CD4-positive, alpha-beta T cell treated with Interleukin-10 for 1 hour (primary cell): ENCODE measurements at regions not wholly inside any gene's neighbourhood (a gene's known extent, or its start where the extent isn't known, plus 50 kb on each side); places are given as distances from the start of the nearest gene placed in this dataset.
"Not testable (repeated sequence)": the region's sequence is repeated elsewhere in the genome, so short reads cannot be mapped to it uniquely, and the experiment has no call there.

Experiments used
- DNase-seq: peaks from one replicate; pipeline ENCODE4 v3.0.0-alpha.2; 2020

- DNase-seq = no peak
Observed at GRCh38 chr15:26069231-26069641, 206.1 kb upstream of the ATP10A start.

- no peak for DNase-seq
Observed at GRCh38 chr15:26066896-26067295, 203.8 kb upstream of the ATP10A start.

GRCh38 chr15:26065723-26066122 is 202.6 kb upstream of the ATP10A start:
- DNase-seq = no peak

GRCh38 chr15:26061248-26061647 is 198.1 kb upstream of the ATP10A start:
- no peak for DNase-seq

GRCh38 chr15:26056766-26057165 is 193.6 kb upstream of the ATP10A start:
- not testable (repeated sequence) for DNase-seq

GRCh38 chr15:26051761-26052675 is 188.9 kb upstream of the ATP10A start:
- no peak for DNase-seq

GRCh38 chr15:26050984-26051383 is 187.9 kb upstream of the ATP10A start:
- DNase-seq = no peak

- no peak for DNase-seq
Observed at GRCh38 chr15:26049900-26050657, 187.0 kb upstream of the ATP10A start.

GRCh38 chr15:26048669-26049068 is 185.5 kb upstream of the ATP10A start:
- DNase-seq = no peak

- no peak for DNase-seq
Observed at GRCh38 chr15:26045516-26045915, 182.4 kb upstream of the ATP10A start.

GRCh38 chr15:26043018-26043417 is 179.9 kb upstream of the ATP10A start:
- DNase-seq = no peak

- no peak for DNase-seq
Observed at GRCh38 chr15:26038693-26039092, 175.6 kb upstream of the ATP10A start.

- DNase-seq = no peak
Observed at GRCh38 chr15:26037369-26037768, 174.2 kb upstream of the ATP10A start.

- no peak for DNase-seq
Observed at GRCh38 chr15:26033493-26033892, 170.4 kb upstream of the ATP10A start.

GRCh38 chr15:26032162-26032846 is 169.2 kb upstream of the ATP10A start:
- no peak for DNase-seq

GRCh38 chr15:26029586-26029985 is 166.5 kb upstream of the ATP10A start:
- DNase-seq = not testable (repeated sequence)

GRCh38 chr15:26029146-26029545 is 166.0 kb upstream of the ATP10A start:
- no peak for DNase-seq

GRCh38 chr15:26028086-26028740 is 165.1 kb upstream of the ATP10A start:
- no peak for DNase-seq

- not testable (repeated sequence) for DNase-seq
Observed at GRCh38 chr15:26026671-26027070, 163.5 kb upstream of the ATP10A start.

GRCh38 chr15:26024241-26024640 is 161.1 kb upstream of the ATP10A start:
- no peak for DNase-seq

GRCh38 chr15:26023691-26024090 is 160.6 kb upstream of the ATP10A start:
- no peak for DNase-seq

- DNase-seq = no peak
Observed at GRCh38 chr15:26023231-26023630, 160.1 kb upstream of the ATP10A start.

- no peak for DNase-seq
Observed at GRCh38 chr15:26020871-26021270, 157.7 kb upstream of the ATP10A start.
